ENCODE measurements at regions not wholly inside any gene's neighbourhood (a gene's known extent, or its start where the extent isn't known, plus 50 kb on each side); places are given as distances from the start of the nearest gene placed in this dataset.
"Not testable (repeated sequence)": the region's sequence is repeated elsewhere in the genome, so short reads cannot be mapped to it uniquely, and the experiment has no call there.

GRCh38 chr10:4221310-4221709 is 436.3 kb upstream of the KLF6 start:
- TF ChIP-seq, protein P1, sequence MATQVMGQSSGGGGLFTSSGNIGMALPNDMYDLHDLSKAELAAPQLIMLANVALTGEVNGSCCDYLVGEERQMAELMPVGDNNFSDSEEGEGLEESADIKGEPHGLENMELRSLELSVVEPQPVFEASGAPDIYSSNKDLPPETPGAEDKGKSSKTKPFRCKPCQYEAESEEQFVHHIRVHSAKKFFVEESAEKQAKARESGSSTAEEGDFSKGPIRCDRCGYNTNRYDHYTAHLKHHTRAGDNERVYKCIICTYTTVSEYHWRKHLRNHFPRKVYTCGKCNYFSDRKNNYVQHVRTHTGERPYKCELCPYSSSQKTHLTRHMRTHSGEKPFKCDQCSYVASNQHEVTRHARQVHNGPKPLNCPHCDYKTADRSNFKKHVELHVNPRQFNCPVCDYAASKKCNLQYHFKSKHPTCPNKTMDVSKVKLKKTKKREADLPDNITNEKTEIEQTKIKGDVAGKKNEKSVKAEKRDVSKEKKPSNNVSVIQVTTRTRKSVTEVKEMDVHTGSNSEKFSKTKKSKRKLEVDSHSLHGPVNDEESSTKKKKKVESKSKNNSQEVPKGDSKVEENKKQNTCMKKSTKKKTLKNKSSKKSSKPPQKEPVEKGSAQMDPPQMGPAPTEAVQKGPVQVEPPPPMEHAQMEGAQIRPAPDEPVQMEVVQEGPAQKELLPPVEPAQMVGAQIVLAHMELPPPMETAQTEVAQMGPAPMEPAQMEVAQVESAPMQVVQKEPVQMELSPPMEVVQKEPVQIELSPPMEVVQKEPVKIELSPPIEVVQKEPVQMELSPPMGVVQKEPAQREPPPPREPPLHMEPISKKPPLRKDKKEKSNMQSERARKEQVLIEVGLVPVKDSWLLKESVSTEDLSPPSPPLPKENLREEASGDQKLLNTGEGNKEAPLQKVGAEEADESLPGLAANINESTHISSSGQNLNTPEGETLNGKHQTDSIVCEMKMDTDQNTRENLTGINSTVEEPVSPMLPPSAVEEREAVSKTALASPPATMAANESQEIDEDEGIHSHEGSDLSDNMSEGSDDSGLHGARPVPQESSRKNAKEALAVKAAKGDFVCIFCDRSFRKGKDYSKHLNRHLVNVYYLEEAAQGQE (IDR thresholded peaks at IDR 0.05): not testable (repeated sequence)
- not testable (repeated sequence) for TF ChIP-seq CTCF (IDR thresholded peaks at IDR 0.05; ENCODE audit: low read depth, low read length, missing input control); SP1 (IDR thresholded peaks at IDR 0.05); RAD21 (IDR thresholded peaks at IDR 0.05); TAF1 (conservative IDR thresholded peaks at IDR 0.05); YY1 (IDR thresholded peaks at IDR 0.05); HNF4A (conservative IDR thresholded peaks at IDR 0.05); GABPA (IDR thresholded peaks at IDR 0.05 in 1 of 2, conservative IDR thresholded peaks at IDR 0.05 in 1 of 2); FOXA1 (IDR thresholded peaks at IDR 0.05); HNF4G (IDR thresholded peaks at IDR 0.05); ATF3 (IDR thresholded peaks at IDR 0.05)

Data from liver (tissue), 3 donors.